Spleen (tissue), 7 donors: ENCODE measurements at regions not wholly inside any gene's neighbourhood (a gene's known extent, or its start where the extent isn't known, plus 50 kb on each side); places are given as distances from the start of the nearest gene placed in this dataset.

Source experiments
- POLR2A ChIP-seq, 3 donors: fragments of 450-650 bp; IDR thresholded peaks; one replicate each; pipeline ENCODE4 v1.5.1; 2017; ENCODE audit warnings: antibody characterized with exemption in 3 of 3, mild to moderate bottlenecking in 1 of 3
- POLR2AphosphoS5 ChIP-seq, 3 donors: sonication (generic); formaldehyde crosslinking; IDR thresholded peaks; one replicate each; pipeline ENCODE4 v1.5.1; 2017; ENCODE audit warnings: antibody characterized with exemption in 3 of 3
- TF ChIP-seq, protein P1 (sequence below), 11 experiments: fragments of 200-600 bp in 7 of 11; fragments of 450-650 bp in 4 of 11; sonication (generic) in 4 of 11; IDR thresholded peaks in 8 of 11; conservative IDR thresholded peaks in 3 of 11; 1 replicate in 7 of 11; 2 replicates in 4 of 11; pipeline versions ENCODE4 v1.4.0 to v1.8.0; 2016 to 2021; ENCODE audit warnings: antibody characterized with exemption in 11 of 11, inconsistent platforms in 4 of 11, mild to moderate bottlenecking in 1 of 11
- donor health status: DM: no; HTN: no; CAD: no; lungs with moderate emphysema.
- donor health status: DM: no; HTN: no; CAD: no.
- donor health status: DM: no; HTN: no; CAD: no.

GRCh38 chr15:68488290-68488689, 56.3 kb upstream of the ITGA11 start:
- TF ChIP-seq, protein P1, sequence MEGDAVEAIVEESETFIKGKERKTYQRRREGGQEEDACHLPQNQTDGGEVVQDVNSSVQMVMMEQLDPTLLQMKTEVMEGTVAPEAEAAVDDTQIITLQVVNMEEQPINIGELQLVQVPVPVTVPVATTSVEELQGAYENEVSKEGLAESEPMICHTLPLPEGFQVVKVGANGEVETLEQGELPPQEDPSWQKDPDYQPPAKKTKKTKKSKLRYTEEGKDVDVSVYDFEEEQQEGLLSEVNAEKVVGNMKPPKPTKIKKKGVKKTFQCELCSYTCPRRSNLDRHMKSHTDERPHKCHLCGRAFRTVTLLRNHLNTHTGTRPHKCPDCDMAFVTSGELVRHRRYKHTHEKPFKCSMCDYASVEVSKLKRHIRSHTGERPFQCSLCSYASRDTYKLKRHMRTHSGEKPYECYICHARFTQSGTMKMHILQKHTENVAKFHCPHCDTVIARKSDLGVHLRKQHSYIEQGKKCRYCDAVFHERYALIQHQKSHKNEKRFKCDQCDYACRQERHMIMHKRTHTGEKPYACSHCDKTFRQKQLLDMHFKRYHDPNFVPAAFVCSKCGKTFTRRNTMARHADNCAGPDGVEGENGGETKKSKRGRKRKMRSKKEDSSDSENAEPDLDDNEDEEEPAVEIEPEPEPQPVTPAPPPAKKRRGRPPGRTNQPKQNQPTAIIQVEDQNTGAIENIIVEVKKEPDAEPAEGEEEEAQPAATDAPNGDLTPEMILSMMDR (IDR thresholded peaks at IDR 0.05 in 8 of 11, conservative IDR thresholded peaks at IDR 0.05 in 3 of 11): no peak
- TF ChIP-seq POLR2A (IDR thresholded peaks at IDR 0.05): no peak
- no peak for TF ChIP-seq POLR2AphosphoS5 (IDR thresholded peaks at IDR 0.05)
